HG02938 (cell line): ENCODE measurements at regions not wholly inside any gene's neighbourhood (a gene's known extent, or its start where the extent isn't known, plus 50 kb on each side); places are given as distances from the start of the nearest gene placed in this dataset.
"Not testable (repeated sequence)": the region's sequence is repeated elsewhere in the genome, so short reads cannot be mapped to it uniquely, and the experiment has no call there.

Experiments
- ATAC-seq: cut with Tn5 transposase; IDR thresholded peaks from one replicate; pipeline ENCODE4 v1.9.1; 2021; ENCODE audit warnings: mild to moderate bottlenecking, moderate library complexity; ENCODE audit not compliant: unreplicated experiment

DNA sequence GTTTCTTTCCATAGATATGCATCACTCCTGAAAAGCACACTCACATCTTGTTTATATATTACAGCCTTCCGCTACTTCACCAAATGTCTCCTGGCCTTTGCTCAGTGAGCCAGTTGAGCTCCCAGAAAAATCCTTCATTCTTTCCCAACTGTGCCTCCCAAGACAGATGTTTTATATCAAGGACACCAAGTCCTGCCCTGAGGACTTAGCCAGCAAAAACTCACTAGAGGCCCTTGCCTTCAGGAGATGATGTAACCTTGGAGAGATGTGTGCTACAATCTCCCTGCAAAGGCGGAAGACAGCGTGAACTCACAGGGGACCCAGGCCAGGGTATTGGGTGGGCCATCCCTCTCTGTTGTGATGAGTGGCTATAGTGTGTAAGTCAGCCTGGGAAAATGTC, 86.1 kb upstream of the CTAGE1 start:
- ATAC-seq = no peak

DNA sequence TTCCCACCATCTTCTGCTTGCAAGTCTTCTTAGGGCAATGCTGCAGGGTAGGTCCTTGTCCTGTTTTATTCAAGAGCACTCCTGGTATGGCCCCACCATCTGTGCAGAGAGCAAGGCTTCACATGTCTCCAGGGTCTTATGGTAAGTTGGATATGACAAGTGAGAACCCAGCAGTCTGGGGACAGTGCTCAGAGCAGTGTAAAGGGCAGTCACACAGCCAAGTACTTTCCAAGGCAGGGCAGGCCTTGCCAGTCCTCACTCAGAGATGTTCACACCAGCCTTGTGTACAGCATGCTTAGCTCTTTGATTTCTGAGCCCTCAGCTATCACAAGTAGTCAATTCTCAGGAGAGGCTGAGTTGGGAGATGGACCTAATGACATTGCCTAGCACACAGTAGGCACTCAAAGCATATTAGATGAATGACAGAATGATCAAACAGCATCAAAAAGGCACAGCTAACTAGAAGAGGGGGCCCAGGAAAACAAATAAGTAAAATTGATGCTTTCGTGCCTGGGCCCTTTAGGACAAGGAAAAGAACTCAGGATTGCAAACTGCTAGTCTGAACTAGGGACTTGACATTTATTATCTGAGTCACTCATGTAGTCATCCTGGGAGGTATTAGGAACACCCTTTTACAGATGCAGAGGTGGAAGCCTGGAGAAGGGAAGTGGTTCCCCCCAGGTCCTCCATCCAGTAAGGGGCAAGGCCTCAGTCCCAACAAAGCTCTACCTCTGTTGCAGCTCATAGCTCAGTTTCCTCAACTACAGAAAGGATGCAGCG, 86.7 kb upstream of the CTAGE1 start:
- no peak for ATAC-seq

DNA sequence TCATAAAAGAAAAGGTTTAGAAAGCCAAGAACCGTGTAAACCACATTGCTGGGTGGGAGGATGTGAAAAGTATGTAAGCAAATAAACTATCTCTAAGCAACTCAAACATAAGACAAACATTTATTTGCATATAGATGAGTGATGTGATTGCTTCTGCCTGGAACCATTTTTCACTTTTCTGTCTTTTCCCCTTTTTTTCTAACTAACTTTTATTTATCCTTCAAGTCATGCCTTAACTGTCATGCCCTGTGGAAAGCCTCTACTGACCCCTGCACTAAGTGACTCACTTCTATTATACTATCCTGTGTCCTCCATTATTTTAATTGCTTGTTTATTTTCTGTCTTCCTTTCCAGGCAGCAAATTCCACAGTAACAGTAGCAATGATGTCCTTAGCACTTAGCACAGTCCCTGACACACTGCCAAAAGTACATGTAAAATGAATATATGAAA, 87.5 kb upstream of the CTAGE1 start:
- no peak for ATAC-seq

DNA sequence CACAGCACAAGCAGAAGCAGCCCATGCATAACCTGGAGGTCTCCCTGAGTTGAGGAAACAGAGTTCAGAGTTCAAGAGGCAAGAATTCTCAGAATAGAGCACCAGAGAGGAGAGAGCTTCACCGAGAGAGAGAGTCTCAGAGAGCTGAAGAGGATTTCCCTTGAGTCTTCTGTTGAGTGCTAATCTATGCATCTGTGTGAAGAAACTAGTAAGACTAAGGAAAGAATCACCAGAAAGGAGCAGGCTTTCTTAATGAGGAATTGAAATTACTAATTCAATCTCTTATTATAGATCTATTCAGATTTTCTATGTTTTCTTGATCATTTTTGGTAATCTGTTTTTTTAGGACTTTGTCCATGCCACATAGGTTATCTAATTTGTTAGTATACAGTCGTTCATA, 89.3 kb upstream of the CTAGE1 start:
- ATAC-seq = no peak

DNA sequence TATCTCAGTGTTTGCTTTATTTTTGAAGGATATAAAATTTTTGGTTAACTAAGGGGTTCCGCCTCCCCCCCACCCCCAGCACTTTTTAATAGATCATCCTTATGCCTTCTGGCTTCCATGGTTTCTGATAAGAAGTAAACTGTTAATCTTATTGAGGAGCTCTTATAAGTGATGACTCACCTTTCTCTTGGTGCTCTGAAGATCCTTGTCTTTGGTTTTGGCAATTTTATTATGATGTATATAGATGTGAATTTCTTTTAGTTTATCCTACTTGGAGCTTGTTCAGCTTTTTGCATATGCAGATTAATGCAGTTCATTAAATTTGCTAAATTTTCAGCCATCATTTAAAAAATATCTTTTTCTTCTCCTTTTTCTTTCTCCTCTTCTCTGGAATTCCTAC, 91.7 kb upstream of the CTAGE1 start:
- no peak for ATAC-seq

DNA sequence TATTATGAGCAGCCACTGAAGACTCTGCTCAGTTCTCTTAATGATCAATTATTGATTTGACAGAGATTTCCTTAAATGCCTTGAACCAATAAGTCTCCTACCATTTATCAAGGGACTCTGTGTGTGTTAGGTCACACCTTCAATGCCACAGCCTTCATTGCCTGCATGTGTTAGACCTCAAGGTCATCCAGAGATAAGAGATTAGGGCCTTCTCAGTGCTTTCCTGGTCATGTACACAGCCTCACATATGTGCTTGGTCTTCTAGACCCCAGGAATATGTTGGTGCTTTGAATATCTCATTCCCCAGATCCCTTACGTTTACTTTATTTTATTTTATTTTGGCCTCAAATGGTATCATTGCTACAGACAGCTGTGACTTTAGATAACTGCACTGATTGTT, 93.0 kb upstream of the CTAGE1 start:
- ATAC-seq = no peak

DNA sequence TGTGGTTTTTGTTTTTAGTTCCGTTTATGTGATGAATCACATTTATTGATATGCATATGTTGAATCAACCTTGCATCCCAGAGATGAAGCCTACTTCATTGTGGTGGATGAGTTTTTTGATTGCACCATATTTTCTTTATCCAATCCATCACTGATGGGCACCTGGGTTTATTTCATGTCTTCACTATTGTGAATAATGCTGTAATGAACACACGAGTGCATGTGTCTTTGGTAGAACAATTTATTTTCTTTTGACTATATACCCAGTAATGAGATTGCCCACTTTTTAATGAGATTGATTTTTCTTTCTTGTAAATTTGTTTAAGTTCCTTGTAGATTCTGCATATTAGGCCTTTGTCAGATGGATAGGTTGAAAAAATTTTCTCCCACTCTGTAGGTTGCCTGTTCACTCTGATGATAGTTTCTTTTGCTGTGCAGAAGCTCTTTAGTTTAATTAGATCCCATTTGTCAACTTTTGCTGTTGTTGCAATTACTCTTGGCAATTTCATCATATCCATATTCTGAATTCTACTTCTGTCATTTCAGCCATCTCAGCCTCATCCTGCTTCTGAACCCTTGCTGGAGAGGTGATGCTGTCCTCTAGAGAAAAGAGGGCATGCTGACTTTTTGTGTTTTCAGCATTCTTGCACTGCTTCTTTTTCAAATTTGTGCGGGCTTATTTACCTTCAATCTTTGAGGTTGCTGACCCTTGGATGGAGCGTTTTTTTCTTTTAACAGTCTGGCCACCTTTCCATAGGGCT, 96.2 kb upstream of the CTAGE1 start:
- no peak for ATAC-seq

DNA sequence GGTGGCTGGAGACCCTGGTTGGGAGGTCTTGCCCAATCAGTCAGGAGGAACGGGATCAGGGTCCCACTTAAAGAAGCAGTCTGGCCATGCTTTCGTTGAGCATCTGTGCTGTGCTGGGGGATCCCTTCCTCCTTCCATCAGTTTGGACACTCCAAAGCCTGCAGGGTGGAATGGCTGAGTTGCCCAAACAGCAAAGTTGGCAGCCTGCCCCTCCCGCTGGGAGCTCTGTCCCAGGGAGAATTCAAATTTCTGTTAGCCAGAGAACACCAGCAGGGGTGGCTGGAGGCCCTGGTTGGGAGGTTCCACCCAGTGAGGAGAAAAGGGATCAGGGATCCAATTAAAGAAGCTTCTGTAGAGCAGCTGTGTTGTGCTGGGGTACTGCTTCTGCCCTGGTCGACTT, 96.9 kb upstream of the CTAGE1 start:
- no peak for ATAC-seq

DNA sequence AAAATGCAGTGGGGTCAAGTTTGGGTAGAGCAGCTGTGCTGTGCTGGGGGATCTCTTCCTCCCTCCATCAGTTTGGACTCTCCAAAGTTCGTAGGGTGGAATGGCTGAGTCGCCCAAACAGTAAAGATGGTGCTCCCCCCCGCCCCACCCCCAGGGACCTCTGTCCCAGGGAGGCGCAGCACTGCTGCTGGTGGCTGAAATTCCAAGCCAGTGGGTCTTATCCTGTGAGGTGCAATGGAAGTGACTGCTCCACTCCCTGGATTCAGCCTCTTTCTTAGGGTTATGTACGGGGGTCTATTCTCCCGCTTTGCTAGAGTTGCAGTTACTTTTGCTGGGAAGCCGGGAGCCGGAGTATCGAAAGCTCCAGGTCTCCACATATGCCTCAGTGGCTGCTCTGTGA, 97.5 kb upstream of the CTAGE1 start:
- ATAC-seq = no peak

DNA sequence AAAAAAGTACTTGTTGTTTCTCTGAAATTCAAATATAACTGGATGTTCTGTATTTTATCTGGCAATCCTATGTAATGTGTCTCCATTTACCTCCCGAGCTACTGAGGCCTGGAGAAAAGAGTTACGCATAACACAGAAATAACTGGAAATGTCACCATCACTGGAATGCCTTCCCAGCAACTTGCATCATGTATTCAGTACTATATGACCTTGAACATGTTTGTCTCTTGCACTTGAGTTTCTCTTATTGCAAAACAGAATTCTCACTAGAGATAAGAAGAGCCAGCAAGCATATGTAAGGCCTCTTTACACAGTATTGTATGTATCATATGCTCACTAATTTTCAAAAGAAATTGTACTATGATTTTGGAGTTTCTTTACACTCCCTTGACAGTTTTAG, 99.6 kb upstream of the CTAGE1 start:
- ATAC-seq = no peak

DNA sequence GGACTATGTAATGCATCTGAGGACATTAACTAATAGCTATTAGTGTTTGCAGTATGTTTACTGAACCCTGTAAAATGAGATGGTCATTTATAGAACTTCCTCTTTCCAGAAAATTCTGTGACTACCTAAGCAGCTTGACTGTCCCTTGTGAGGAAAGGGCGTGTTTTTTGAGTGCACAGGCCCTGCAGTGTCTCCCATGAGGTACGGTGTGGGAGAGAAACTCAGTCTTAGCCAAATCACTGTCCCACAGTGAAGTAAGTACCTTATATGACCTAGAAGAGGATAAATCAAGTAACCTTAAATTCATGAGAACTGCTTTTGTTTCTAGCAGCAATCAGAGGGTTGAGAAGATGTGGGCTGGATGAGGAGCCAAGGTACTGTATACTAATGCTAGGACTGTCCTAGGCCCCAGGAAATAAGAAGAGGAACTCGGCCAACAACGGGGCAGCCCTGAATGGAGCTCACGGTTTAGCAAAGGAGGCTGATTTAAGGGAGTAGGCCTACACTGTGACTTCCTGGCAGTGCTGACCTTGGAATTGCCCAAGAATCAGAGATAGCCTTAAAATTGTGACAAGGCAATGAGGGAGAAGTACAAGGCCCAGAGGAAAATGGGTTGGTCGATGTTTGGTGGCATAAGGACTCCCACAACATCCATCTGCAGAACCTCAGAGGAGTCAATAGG, 103.5 kb upstream of the CTAGE1 start:
- ATAC-seq = no peak

DNA sequence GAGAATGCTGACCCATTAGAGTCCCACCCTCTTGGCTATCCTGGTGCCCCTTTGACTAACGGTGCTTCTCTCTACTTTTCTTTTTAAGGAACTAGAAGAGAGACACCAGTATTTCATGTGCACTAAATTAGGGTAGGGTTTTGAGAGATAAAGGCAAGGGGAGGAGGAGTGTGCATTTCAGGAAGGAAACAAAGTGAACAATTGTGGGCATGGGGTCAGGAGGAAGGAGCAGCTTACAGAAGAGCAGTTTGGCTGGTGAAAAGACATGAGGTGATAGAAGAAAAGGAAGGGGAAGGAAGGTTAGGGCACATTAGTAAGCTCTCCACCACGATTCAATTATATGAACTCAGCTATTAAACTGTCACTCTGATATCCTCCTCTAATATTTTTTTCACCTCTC, 105.8 kb upstream of the CTAGE1 start:
- ATAC-seq = no peak

DNA sequence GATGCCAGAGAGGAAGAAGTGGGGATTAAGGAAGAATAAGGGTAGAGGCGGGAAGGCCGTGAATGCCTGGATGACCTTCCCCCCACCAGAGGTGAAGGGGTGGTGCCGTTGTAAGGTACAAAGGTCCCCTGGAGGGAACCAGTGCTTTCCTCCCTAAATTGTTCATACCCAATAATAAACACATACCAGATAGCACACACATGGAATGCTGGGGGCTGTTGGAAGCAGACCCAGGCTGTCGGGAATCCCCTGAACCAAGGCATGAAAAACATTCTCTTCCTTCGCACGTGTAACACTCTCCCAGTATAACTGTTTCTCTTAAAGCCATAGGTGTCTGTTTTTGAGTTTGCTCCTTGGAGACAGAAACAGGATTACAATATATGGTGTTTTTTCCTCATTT, 107.1 kb upstream of the CTAGE1 start:
- ATAC-seq = no peak

DNA sequence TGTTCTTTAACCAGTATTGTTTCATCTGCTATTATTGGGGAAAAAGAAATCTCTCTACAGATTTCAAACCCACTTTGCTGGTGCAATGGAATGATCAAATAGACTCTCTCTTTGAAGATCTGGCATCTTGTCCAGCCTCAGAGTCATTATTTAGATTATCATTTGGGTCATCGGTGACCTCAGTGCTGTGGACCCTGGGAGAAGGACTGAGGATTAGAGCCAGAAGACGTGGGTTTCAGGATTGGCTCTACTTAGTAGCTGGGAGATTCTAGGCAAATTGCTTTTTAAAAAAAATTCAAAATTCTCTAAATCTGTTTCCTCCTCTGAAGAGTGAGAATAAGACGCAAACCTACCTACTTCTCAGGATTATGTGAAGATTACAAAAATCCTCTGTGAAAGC, 107.6 kb upstream of the CTAGE1 start:
- no peak for ATAC-seq

DNA sequence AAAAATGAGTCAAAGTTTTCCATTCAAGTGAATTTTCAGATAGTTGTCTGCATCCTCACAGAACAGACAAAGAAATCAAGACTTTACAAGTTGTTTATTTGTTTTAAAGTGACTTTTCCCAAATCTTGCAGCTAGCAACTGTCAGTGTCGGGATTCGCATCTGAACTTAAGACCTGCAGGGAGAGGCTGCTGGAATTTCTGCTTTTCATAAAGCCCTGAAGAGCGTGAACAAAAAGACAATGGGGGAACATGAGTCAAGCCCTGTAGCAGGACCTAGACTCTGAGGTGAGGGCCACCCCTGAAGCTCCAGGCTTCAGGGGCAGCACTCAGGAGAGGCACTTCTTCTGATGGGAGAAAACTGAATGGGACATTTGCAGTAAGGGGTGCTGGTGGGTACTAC, 108.2 kb upstream of the CTAGE1 start:
- no peak for ATAC-seq

DNA sequence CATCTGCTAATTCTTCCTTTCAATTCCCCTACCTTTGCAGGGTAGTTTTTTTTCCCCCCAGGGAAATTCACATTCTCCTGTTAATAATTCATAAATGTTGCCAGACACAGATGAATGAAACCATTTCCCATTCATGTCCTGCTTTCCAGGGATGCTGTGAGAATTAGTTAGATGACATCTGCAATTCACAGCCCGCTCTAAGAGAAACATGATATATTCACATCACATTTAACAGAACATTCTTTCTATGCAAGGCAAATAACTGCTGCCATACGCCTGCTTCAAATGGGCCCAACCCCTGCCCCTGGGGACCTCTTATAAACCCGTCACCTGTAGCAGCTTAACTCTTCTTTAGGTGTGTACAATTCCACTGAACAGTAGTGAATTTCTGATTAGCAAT, 110.6 kb upstream of the CTAGE1 start:
- no peak for ATAC-seq

DNA sequence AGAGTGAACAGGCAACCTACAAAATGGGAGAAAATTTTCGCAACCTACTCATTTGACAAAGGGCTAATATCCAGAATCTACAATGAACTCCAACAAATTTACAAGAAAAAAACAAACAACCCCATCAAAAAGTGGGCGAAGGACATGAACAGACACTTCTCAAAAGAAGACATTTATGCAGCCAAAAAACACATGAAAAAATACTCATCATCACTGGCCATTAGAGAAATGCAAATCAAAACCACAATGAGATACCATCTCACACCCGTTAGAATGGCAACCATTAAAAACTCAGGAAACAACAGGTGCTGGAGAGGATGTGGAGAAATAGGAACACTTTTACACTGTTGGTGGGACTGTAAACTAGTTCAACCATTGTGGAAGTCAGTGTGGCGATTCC, 117.0 kb upstream of the CTAGE1 start:
- ATAC-seq = not testable (repeated sequence)

DNA sequence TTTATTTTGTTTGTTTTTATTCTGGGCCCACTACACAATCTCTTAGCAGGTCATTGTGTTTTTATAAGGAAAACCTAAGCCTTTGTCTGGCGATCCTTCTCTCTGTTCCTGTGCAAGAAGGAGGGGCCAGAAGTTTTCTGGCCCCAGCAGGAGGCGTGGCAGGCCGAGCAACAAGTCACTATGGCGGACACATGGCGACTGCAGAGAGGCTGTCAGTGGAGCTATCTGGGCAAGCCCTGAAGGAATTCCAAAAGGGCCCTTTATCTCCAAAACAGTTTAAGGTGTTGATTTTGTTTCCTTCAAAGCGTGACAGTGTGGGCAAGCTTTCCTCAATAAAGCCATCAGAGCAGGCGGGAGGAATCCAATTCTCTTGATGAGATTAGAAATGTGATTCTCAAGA, 118.8 kb upstream of the CTAGE1 start:
- no peak for ATAC-seq

DNA sequence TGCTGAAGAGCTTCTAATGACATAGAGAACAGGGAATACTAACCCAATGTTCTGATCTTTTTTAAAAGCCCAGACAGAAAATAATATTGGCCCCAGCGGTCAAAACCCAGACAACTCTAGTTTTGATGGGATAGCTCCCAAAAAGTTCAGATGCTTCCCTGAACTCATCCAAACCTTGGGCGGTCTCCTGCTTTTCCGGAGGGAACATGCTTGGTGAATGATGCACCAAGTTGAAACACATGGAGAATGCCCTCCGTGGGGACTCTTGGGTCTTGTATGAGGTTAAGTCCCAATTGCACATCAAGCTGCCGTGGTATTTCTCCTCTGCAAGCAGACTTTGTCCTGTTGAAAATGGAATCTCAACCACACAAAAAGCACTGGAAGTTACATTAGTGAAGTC, 120.7 kb upstream of the CTAGE1 start:
- no peak for ATAC-seq

DNA sequence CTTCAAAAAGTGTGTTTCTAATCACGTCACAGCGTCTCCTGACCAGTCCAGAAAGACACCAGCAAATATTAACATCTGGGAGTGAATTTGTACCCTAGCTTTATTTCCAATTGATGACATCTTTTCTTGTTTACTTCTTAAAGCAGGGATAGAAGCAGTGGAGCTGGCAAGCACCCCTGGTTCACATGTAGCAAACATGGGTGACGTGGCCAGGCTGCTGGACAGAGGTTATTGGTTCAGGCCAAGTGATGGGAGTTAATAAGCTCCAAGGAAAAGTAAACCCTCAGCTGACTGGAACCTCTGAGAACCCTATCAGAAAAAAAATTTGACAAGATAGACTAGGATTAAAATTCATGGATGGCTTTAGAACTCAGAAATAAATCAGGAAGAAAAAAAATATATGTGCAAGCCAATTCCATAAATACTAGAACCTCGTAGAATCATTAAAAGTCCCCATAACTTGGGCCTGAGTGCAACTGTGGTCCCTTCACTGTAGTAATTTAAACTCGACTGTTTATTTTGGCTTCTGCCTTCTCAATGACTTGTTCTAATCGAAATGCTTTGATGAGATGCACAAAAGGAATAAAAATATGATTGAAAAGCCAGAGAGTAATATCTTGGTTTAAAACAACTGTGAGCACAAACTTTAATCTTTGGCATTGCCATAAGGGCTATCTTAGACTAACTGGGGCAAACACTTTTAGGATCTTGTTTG, 121.5 kb upstream of the CTAGE1 start:
- no peak for ATAC-seq

DNA sequence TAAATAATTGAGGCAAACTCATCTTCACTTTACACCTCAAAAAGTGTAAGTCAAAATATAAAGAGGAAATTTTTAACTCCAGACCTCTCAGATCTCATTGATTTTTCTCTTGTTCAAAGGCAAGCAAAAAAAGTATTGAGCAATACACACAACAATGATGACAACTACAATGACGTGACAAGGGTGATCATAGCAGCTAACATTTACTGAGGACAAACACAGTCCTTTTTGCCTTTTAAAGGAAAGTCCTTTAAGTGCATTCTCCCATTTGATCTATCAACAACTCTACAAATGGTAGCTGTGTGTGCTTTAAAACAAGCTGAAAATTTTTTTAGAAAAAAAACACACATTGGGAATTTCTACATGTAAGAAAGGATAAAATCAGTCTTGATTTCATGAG, 123.5 kb upstream of the CTAGE1 start:
- ATAC-seq = no peak
